ENCODE measurements at regions not wholly inside any gene's neighbourhood (a gene's known extent, or its start where the extent isn't known, plus 50 kb on each side); places are given as distances from the start of the nearest gene placed in this dataset.

DNA sequence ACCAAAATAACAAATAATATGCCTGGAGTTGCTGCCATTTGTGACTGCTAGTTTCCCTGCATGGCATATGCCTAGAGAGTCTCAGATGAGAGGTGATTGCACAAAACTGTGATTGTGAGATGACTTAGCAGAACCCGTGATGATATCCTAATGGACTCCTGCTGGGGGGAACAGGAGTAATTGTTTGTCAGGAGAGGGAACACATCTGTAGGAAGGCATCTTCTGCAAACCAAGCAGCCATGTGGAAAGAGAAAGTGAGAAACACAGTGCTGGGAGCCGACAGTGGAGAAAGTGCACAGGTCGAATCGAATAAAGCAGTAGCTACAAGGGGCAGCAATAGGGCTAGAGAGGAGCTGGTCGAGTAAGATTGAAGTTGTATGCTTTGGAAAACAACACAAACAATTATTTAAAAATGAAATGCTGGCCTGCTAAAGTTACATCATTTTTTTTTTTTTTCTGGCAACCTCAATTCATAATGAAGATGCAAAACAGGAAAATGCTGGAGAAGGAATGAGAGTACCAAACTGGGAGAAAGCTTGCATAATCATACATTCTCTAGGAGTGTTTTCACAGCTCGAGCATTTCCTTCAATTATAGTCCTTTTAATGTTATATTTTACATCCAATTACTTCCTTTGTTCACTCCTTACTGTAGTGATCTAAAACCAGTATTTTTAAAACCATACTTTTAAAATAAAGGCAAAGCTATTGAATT lies 494.2 kb upstream of the AGTR1 start:
- H3K4me1 Mint-ChIP-seq: no peaks in the 10 kb centered on the region
- H3K4me3 Mint-ChIP-seq: no peak overlapping the region
- no peaks in the 10 kb centered on the region for H3K36me3 Mint-ChIP-seq
- H3K27me3 Mint-ChIP-seq: no peaks in the 10 kb centered on the region
- DNase-seq: no peak
- H3K27ac Mint-ChIP-seq: no peak overlapping the region
- CTCF ChIA-PET: no interaction called here
- peaks cover 6% of the 10 kb centered on the region for H3K9me3 Mint-ChIP-seq

DNA sequence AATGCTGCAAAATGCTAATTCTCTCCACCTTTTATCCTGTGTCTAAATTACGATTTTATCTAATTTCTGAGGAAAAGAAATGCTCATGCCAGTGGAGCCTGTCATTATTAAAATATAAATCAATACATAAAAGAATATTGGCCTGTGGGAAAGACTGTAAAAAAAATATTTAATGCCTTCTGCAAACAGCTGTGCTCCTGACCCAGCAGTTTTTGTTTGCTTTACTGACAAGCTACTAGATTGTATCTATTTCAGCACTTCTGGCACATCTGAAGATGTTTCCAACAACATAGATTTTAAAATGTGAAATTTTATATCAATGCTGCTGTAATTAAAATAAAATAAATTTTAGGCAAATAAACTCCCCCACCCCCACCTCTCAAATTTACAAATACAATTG lies 493.6 kb upstream of the AGTR1 start:
- H3K9me3 Mint-ChIP-seq: peaks cover 6% of the 10 kb centered on the region
- no peak overlapping the region for H3K27ac Mint-ChIP-seq
- no peaks in the 10 kb centered on the region for H3K4me1 Mint-ChIP-seq
- no peaks in the 10 kb centered on the region for H3K27me3 Mint-ChIP-seq
- CTCF ChIA-PET: interaction anchor here (1.1 kb wide), 1 partner anchor 12 kb away, joined by 3 read pairs; no protein-coding TSS in a partner anchor
- H3K36me3 Mint-ChIP-seq: no peaks in the 10 kb centered on the region
- no peak overlapping the region for H3K4me3 Mint-ChIP-seq
- DNase-seq: no peak

DNA sequence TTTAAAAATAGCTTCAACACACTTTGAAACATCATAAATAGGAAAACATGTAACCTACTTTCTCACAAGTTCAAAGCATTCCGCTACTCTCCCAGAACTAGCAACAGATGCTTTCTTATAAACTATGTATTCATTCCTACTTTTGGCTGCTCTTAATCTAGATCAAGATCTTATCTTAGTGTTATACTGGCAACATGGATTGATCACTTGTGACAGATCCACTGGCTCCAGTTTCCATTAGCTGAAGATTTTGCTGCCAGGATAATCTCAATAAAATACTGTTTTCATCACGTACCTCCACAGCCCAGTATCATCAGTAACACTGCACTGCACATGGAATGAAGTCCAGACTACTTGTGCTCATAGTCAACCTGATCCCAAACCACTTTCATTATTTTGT lies 491.7 kb upstream of the AGTR1 start:
- Mint-ChIP-seq H3K27ac (no peak overlapping the region), H3K36me3 (no peaks in the 10 kb centered on the region), H3K9me3 (peaks cover 1% of the 10 kb centered on the region), H3K4me1 (no peaks in the 10 kb centered on the region), H3K4me3 (no peak overlapping the region), H3K27me3 (no peaks in the 10 kb centered on the region)
- no peak for DNase-seq
- CTCF ChIA-PET: no interaction called here

DNA sequence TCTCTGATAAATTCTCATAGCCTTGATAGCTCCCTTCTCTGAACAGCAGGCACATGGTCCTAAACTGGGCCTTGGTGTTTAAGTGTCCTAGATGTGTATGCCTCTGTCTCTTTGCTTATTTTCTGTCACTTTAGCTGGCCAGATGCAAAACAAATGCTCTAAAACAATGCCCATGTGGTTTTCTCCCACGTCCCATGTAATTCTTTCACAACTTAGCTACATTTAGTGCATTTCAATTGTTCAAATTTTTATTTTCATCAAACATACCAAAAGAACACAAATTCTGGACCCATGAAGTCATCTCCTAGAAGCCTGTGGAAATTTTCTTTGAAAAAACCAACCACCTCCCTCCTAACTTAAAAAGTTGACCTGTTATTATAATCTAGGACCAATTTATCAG lies 491.3 kb upstream of the AGTR1 start:
- no peak overlapping the region for H3K4me3 Mint-ChIP-seq
- no peaks in the 10 kb centered on the region for H3K27me3 Mint-ChIP-seq
- no peaks in the 10 kb centered on the region for H3K9me3 Mint-ChIP-seq
- H3K27ac Mint-ChIP-seq: no peak overlapping the region
- CTCF ChIA-PET: no interaction called here
- no peaks in the 10 kb centered on the region for H3K4me1 Mint-ChIP-seq
- no peak for DNase-seq
- H3K36me3 Mint-ChIP-seq: no peaks in the 10 kb centered on the region

DNA sequence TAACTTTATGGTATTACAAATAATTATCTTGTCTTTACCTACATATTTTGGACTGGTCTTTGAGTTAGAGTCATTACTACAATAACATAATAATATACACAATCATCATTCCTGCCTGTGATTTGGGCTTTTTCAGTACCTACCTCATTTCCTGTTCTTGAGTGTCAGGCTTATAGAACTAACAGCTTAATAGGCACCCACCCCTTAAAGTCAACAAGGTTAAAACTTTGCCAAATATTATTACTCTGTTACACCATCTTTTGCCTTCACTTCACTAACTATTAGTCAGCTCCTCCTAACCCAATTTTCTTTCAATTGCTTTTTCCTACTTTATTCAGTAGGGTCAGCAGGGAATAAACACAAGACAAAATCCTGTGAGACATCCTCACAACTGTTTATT lies 488.7 kb upstream of the AGTR1 start:
- no peaks in the 10 kb centered on the region for H3K4me1 Mint-ChIP-seq
- H3K36me3 Mint-ChIP-seq: no peaks in the 10 kb centered on the region
- DNase-seq: no peak
- no peaks in the 10 kb centered on the region for H3K27me3 Mint-ChIP-seq
- CTCF ChIA-PET: no interaction called here
- no peaks in the 10 kb centered on the region for H3K9me3 Mint-ChIP-seq
- no peak overlapping the region for H3K27ac Mint-ChIP-seq
- no peak overlapping the region for H3K4me3 Mint-ChIP-seq

DNA sequence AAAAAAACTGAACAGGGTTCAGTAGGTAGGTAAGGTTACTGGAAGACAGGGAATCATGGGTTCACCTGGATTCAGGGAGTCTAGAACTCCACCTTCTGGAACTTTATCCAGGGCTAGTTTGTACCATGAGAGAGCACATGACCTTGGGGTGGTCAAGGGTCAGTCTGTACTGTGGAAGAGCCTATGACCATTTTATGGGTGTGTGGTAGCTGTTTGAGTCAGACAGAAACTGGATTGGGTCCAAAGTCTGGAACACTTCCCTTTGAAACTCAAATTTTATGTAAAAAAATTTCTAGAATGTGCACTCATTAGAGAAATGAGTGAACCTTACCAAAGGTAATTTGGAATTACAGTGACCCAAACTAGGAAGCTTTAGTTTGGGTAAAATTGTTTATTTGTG lies 486.0 kb upstream of the AGTR1 start:
- Mint-ChIP-seq H3K4me1 (no peaks in the 10 kb centered on the region), H3K36me3 (no peaks in the 10 kb centered on the region), H3K27ac (no peak overlapping the region), H3K9me3 (no peaks in the 10 kb centered on the region), H3K4me3 (no peak overlapping the region), H3K27me3 (no peaks in the 10 kb centered on the region)
- CTCF ChIA-PET: no interaction called here
- no peak for DNase-seq

DNA sequence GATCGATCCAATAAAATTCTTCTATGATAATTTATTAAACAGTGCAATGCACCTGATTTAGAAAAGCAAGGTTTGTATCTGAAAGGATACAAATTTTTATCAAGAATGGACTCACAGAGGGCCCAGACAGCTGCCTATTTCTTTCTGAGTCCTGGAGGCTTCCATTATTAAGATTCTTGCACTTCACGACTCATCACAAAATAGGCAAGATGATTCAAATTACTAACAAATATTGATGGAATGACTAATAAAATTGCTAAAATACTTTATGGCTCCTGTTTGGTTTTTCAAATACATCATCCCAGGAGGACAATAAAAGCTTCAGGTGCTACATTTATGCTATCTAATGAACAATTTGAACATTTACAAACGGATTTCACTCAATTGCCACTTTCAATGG lies 483.0 kb upstream of the AGTR1 start:
- CTCF ChIA-PET: no interaction called here
- Mint-ChIP-seq H3K4me3 (no peak overlapping the region), H3K27ac (no peak overlapping the region), H3K27me3 (no peaks in the 10 kb centered on the region), H3K4me1 (no peaks in the 10 kb centered on the region), H3K9me3 (no peaks in the 10 kb centered on the region), H3K36me3 (no peaks in the 10 kb centered on the region)
- no peak for DNase-seq

DNA sequence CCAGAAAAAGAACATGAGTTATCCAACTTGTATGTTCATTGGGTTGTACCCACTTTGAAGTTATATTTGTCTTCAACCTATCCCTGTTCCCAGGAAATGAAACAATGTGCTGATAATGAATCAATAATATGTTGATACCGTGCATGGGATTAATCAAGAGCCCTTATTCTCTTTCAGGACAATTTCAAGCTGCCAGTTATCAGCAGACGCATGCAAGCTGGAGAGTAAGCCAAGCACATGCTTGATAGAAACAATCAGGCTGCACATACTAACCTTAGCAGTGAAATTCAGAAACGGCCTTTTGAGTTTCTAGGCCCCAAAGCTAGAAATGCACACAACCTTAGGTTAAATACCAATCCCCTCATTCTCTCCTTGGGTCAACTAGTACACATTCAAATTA lies 480.4 kb upstream of the AGTR1 start:
- no peaks in the 10 kb centered on the region for H3K9me3 Mint-ChIP-seq
- CTCF ChIA-PET: interaction anchor here (0.6 kb wide), 1 partner anchor 226 kb away, joined by 5 read pairs; no protein-coding TSS in a partner anchor

DNA sequence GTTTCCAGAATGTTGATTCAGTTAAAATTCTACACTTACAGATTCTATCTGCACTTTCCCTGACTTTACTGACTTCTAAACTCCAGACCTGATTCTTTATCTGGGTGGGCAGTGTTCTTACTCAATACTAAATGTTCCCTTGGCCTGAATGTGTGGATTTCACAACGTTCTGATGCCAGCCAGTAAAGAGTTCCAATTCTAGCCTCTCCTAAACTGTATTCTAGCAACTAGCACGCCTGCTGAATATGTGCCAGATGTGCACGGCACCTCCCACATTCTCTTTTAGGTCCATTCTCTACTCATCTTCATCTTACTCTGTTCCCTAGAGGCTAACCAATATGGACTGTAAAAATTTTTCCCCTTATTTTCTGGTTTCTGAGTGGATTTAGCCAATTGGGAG lies 479.5 kb upstream of the AGTR1 start:
- CTCF ChIA-PET: no interaction called here
- Mint-ChIP-seq H3K27ac (no peak overlapping the region), H3K36me3 (no peaks in the 10 kb centered on the region), H3K4me1 (no peaks in the 10 kb centered on the region), H3K9me3 (no peaks in the 10 kb centered on the region), H3K4me3 (no peak overlapping the region), H3K27me3 (no peaks in the 10 kb centered on the region)
- DNase-seq: no peak

More for the DNA sequence above, 480.4 kb upstream of the AGTR1 start:
- Mint-ChIP-seq H3K36me3 (no peaks in the 10 kb centered on the region), H3K27ac (no peak overlapping the region), H3K4me1 (no peaks in the 10 kb centered on the region), H3K4me3 (no peak overlapping the region), H3K27me3 (no peaks in the 10 kb centered on the region)
- DNase-seq: no peak

DNA sequence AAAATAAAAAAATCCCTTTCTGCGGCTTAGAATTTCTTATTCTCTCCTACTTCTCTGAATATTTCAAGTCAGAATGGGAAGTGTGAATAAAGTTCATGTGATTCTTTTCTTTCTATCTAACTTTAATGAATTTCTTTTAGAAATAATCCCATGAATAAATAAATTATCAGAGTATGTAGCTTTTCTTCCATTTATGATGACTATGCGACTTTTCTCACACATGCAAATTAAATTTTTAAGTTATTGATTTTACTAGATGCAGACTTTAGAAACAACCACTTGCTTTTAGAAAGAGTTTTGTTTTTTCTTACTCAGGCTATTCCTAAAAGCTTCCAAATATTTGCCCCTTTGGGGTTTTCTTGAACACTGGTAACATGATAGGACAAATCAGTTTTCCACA lies 477.7 kb upstream of the AGTR1 start:
- no peaks in the 10 kb centered on the region for H3K36me3 Mint-ChIP-seq
- H3K27ac Mint-ChIP-seq: no peak overlapping the region
- H3K4me1 Mint-ChIP-seq: no peaks in the 10 kb centered on the region
- no peaks in the 10 kb centered on the region for H3K27me3 Mint-ChIP-seq
- no peak for DNase-seq
- CTCF ChIA-PET: no interaction called here
- no peaks in the 10 kb centered on the region for H3K9me3 Mint-ChIP-seq
- no peak overlapping the region for H3K4me3 Mint-ChIP-seq

DNA sequence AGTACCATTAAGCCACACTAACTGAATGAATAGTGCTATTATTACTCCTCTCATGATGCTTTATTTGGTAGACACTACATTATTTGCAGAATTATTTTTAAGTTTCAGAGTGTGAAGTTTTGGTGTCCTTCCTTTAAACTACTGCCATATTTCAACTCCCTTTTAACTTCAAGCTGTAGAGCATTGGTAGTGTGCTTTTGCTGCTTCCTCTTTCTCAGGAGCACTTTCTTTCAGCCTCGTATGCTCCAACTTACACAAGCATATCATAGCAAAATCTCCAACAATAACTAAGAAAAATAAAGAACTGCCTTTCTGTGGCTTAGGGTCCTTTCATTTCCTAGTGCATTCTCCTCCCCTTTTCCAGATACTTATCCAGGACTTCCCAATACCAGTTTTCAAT lies 476.4 kb upstream of the AGTR1 start:
- Mint-ChIP-seq H3K4me1 (no peaks in the 10 kb centered on the region), H3K27me3 (no peaks in the 10 kb centered on the region), H3K36me3 (no peaks in the 10 kb centered on the region), H3K27ac (no peak overlapping the region), H3K9me3 (no peaks in the 10 kb centered on the region), H3K4me3 (no peak overlapping the region)
- DNase-seq: no peak
- CTCF ChIA-PET: no interaction called here

DNA sequence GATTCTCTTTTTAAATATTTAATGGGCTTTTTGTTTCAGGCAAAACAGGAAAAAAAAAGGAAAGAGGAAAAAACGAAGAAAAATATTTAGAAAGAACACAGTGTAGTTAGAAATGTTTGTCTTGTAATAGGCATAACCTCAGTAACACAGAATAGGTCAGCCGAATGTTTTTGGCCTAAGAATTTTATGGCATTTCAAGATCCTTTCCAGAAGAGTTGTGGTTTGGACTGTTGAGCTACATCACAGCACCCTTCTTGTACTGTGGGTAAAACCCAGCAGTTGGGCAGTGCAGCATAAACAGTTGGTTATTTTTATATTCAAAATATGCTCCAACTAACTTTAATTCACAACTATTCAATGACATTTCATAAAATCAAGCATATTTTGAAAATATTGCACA lies 474.4 kb upstream of the AGTR1 start:
- Mint-ChIP-seq H3K27me3 (no peaks in the 10 kb centered on the region), H3K4me3 (no peak overlapping the region), H3K27ac (no peak overlapping the region), H3K36me3 (no peaks in the 10 kb centered on the region), H3K9me3 (no peaks in the 10 kb centered on the region), H3K4me1 (no peaks in the 10 kb centered on the region)
- CTCF ChIA-PET: no interaction called here
- DNase-seq: no peak

DNA sequence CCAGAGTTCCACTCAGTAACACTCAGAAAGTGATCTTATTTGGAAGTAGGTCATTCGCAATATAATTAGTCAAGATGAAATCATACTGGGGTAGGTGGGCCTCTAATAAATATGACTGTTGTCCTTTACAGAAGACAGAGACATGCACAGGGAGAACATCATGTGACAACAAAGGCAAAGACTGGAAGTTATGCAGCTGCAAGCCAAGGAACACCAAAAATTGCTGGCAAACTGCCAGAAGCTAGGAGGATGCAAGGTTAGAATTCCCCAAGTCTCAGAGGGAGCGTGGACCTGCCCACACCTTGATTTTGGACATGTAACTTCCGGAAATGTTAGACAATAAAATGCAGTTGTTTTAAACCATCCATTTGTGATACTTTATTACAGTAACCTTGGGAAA lies 471.5 kb upstream of the AGTR1 start:
- CTCF ChIA-PET: no interaction called here
- no peaks in the 10 kb centered on the region for H3K27me3 Mint-ChIP-seq
- no peaks in the 10 kb centered on the region for H3K36me3 Mint-ChIP-seq

DNA sequence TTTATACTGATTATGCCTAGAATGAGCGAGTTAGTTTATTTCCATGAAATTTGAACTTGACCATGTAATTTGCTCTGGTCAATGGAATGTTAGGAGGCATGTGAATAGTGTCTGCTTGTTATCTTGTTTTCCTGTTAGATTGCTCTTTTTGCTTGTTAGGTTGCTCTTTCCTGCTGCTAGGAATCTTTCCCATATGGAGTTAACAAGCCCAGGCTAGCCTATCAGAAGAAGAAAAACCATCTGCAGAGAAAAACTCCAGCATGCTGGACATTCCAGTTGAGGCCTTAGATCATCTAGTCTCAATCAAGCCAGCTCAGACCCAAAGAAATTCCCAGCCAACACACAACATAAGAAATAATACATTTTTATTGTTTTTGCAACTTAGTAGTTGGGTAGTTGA lies 470.2 kb upstream of the AGTR1 start:
- Mint-ChIP-seq H3K27me3 (no peaks in the 10 kb centered on the region), H3K4me1 (peaks cover 2% of the 10 kb centered on the region), H3K36me3 (no peaks in the 10 kb centered on the region), H3K27ac (no peak overlapping the region), H3K9me3 (peaks cover 1% of the 10 kb centered on the region), H3K4me3 (no peak overlapping the region)
- no peak for DNase-seq
- CTCF ChIA-PET: no interaction called here

More for the DNA sequence above, 471.5 kb upstream of the AGTR1 start:
- H3K4me1 Mint-ChIP-seq: peaks cover 2% of the 10 kb centered on the region
- H3K9me3 Mint-ChIP-seq: no peaks in the 10 kb centered on the region
- H3K27ac Mint-ChIP-seq: no peak overlapping the region
- DNase-seq: no peak
- no peak overlapping the region for H3K4me3 Mint-ChIP-seq

DNA sequence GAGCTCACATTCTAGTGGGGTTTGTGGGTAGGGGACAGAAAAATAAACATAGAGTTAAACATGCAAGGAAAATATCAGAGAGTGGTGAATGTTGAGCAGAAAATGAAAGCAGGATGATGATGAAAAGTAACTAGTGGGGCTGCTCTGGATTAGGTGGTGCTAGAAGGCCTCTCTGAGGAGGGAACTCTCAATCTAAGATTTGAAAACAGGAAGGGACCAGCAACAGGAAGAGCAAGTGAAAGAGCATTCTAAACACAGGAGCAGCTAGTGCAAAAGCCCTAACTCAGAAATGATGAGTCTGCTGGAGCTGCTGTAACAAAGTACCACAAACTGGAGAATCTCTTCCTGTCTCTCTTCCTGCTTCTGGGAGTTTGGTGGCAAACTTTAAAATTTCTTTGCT lies 468.6 kb upstream of the AGTR1 start:
- no peak for DNase-seq
- H3K4me1 Mint-ChIP-seq: peaks cover 2% of the 10 kb centered on the region
- CTCF ChIA-PET: no interaction called here
- H3K36me3 Mint-ChIP-seq: no peaks in the 10 kb centered on the region
- no peak overlapping the region for H3K4me3 Mint-ChIP-seq
- H3K27me3 Mint-ChIP-seq: no peaks in the 10 kb centered on the region
- peaks cover 4% of the 10 kb centered on the region for H3K9me3 Mint-ChIP-seq
- no peak overlapping the region for H3K27ac Mint-ChIP-seq

DNA sequence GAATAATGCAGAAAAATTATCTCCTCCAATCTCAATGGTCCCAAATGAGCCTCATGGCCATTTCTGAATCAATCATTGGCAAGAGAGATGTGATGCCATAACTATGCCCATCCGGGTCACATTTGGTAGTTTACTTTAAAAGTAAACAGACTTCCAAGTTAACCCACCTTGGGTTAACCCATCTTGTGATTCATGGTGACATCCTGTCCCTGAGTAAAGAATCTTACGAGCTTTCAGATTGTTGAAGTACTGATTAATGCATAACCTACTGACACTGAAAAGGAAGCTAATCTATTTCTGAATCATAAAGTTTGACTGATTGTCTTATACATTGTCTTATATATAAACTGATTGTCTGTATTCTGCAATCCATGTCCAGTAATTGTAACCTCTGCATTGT lies 467.2 kb upstream of the AGTR1 start:
- Mint-ChIP-seq H3K36me3 (no peaks in the 10 kb centered on the region), H3K9me3 (peaks cover 4% of the 10 kb centered on the region), H3K4me1 (peaks cover 2% of the 10 kb centered on the region), H3K4me3 (no peak overlapping the region), H3K27ac (no peak overlapping the region), H3K27me3 (no peaks in the 10 kb centered on the region)
- CTCF ChIA-PET: no interaction called here
- DNase-seq: no peak
